Panc1 (cell line): ENCODE measurements at regions not wholly inside any gene's neighbourhood (a gene's known extent, or its start where the extent isn't known, plus 50 kb on each side); places are given as distances from the start of the nearest gene placed in this dataset.
"Not testable (repeated sequence)": the region's sequence is repeated elsewhere in the genome, so short reads cannot be mapped to it uniquely, and the experiment has no call there.

Source experiments
- POLR2AphosphoS5 ChIP-seq: IDR thresholded peaks from 2 replicates; pipeline ENCODE4 v1.6.1; 2012; ENCODE audit warnings: mild to moderate bottlenecking, low read depth, low read length, moderate library complexity
- SIN3A ChIP-seq: IDR thresholded peaks from 2 replicates; pipeline ENCODE4 v1.6.1; 2012; ENCODE audit warnings: low read depth, mild to moderate bottlenecking, low read length, moderate library complexity, borderline replicate concordance; ENCODE audit not compliant: insufficient read depth
- TF ChIP-seq, protein P1 (sequence below): fragments of 450-650 bp; IDR thresholded peaks from 2 replicates; pipeline ENCODE4 v1.5.1; 2017; ENCODE audit warnings: mild to moderate bottlenecking
- TF ChIP-seq, protein P2 (sequence below), 2 experiments: IDR thresholded peaks; 2 replicates each; pipeline ENCODE4 v1.6.1; 2011 to 2012; ENCODE audit warnings: low read depth in 2 of 2, control low read depth in 1 of 2, low read length in 1 of 2, mild to moderate bottlenecking in 1 of 2, moderate library complexity in 1 of 2; ENCODE audit not compliant: insufficient read depth in 1 of 2

DNA sequence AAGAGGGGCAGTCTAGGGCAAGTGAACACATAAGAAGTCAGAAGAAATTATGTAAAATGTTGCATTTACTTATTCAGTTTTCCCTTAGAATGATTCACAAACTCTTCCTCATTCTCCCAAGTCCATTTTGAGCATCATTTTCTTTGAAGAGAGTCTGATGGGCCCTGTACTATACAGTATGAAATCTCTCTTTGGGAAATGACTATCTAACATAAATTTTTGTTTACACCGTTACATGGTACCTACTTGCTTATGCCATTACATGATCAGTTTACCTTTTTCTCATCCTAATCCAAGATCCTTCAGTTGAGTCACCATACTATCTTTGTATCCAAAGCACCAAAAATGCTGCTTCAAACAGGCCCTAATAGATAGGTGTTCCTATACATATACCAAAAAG is 4774.4 kb upstream of the OR11H1 start:
- TF ChIP-seq, protein P1, sequence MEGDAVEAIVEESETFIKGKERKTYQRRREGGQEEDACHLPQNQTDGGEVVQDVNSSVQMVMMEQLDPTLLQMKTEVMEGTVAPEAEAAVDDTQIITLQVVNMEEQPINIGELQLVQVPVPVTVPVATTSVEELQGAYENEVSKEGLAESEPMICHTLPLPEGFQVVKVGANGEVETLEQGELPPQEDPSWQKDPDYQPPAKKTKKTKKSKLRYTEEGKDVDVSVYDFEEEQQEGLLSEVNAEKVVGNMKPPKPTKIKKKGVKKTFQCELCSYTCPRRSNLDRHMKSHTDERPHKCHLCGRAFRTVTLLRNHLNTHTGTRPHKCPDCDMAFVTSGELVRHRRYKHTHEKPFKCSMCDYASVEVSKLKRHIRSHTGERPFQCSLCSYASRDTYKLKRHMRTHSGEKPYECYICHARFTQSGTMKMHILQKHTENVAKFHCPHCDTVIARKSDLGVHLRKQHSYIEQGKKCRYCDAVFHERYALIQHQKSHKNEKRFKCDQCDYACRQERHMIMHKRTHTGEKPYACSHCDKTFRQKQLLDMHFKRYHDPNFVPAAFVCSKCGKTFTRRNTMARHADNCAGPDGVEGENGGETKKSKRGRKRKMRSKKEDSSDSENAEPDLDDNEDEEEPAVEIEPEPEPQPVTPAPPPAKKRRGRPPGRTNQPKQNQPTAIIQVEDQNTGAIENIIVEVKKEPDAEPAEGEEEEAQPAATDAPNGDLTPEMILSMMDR = not testable (repeated sequence)
- TF ChIP-seq POLR2AphosphoS5, SIN3A: not testable (repeated sequence)
- TF ChIP-seq, protein P2, sequence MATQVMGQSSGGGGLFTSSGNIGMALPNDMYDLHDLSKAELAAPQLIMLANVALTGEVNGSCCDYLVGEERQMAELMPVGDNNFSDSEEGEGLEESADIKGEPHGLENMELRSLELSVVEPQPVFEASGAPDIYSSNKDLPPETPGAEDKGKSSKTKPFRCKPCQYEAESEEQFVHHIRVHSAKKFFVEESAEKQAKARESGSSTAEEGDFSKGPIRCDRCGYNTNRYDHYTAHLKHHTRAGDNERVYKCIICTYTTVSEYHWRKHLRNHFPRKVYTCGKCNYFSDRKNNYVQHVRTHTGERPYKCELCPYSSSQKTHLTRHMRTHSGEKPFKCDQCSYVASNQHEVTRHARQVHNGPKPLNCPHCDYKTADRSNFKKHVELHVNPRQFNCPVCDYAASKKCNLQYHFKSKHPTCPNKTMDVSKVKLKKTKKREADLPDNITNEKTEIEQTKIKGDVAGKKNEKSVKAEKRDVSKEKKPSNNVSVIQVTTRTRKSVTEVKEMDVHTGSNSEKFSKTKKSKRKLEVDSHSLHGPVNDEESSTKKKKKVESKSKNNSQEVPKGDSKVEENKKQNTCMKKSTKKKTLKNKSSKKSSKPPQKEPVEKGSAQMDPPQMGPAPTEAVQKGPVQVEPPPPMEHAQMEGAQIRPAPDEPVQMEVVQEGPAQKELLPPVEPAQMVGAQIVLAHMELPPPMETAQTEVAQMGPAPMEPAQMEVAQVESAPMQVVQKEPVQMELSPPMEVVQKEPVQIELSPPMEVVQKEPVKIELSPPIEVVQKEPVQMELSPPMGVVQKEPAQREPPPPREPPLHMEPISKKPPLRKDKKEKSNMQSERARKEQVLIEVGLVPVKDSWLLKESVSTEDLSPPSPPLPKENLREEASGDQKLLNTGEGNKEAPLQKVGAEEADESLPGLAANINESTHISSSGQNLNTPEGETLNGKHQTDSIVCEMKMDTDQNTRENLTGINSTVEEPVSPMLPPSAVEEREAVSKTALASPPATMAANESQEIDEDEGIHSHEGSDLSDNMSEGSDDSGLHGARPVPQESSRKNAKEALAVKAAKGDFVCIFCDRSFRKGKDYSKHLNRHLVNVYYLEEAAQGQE (IDR thresholded peaks at IDR 0.05; ENCODE audit: insufficient read depth in 1 of 2, low read depth in 2 of 2, low read length in 1 of 2) = not testable (repeated sequence)
